ENCODE measurements at regions not wholly inside any gene's neighbourhood (a gene's known extent, or its start where the extent isn't known, plus 50 kb on each side); places are given as distances from the start of the nearest gene placed in this dataset.

DNA sequence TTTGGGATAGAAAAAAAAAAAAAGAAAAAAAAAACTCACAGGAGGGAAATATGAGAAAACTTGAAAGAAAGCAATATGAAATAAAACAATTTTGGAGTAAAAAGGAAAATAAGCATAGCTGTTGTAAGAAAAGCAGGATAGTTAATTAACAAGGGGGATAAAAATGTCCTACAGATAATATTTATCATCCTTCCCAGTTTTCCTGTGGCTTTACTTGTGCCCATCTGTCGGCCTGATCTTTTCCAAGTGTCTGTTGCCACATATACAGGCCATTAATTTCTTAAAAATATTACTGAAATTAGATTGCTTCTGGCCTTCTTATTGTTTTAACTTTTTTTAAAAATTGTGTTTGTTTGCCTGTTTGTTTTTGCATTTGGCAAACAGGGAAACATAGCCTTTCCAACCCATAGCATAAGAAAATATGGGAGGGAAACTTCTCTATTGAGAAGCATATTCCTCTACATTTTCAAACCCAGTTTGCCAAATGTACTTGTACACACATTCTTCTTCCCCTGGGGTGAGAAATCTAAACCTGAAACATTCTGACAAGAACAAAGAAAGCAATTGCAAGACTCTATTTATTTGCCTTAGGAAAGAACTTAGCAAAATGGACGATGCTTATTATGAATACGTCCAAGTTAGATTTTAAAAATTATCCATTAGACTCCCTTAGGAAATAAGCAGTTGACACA, 272.3 kb downstream of the CDH20 start:
- no peaks in the 10 kb centered on the region for H3K36me3 ChIP-seq (ENCODE audit: control insufficient read depth in 1 of 2, insufficient read depth in 2 of 2, low read length in 2 of 2)
- H3K4me3 ChIP-seq (ENCODE audit: low read depth in 1 of 2, low read length in 2 of 2) = no peak overlapping the region
- no peak overlapping the region for H3K9ac ChIP-seq (ENCODE audit: low read depth in 1 of 2, low read length in 2 of 2)
- H3K4me1 ChIP-seq (ENCODE audit: control insufficient read depth in 1 of 2, insufficient read depth in 2 of 2, low read length in 2 of 2) = no peaks in the 10 kb centered on the region
- H3K27ac ChIP-seq (ENCODE audit: low read depth, low read length) = no peak overlapping the region
- peaks cover 0 to 4% of the 10 kb centered on the region in 2 donors for H3K27me3 ChIP-seq (ENCODE audit: control insufficient read depth in 1 of 2, insufficient read depth in 2 of 2, low read length in 2 of 2)
- no peaks in the 10 kb centered on the region for H3K9me3 ChIP-seq (ENCODE audit: control insufficient read depth in 1 of 2, low read length in 2 of 2)
